SK-N-SH (cell line): ENCODE measurements at regions not wholly inside any gene's neighbourhood (a gene's known extent, or its start where the extent isn't known, plus 50 kb on each side); places are given as distances from the start of the nearest gene placed in this dataset.
"Not testable (repeated sequence)": the region's sequence is repeated elsewhere in the genome, so short reads cannot be mapped to it uniquely, and the experiment has no call there.

ENCODE experiments used
- CTCF ChIA-PET: fragments of 300-600, 350-600 bp; formaldehyde crosslinking; extraction: SDS; loops from one replicate; lab custom pipeline; 2021; lab: Yijun Ruan, JAX
- POLR2A ChIA-PET: fragments of 350-600 bp; sonication (Branson Sonifier 250); formaldehyde crosslinking; extraction: SDS; loops from one replicate; lab custom pipeline; 2020; ENCODE audit warnings: antibody characterized with exemption, inconsistent platforms; lab: Yijun Ruan, JAX
- DNase-seq: peaks from one replicate; pipeline ENCODE4 v3.0.0; 2012
- H2AFZ ChIP-seq: fragments of 200-600 bp; sonication (generic); 2 replicates; pipeline ENCODE4 v1.8.1; 2016; ENCODE audit warnings: antibody characterized with exemption, mild to moderate bottlenecking, low read depth
- H3F3A ChIP-seq: fragments of 200-600 bp; sonication (generic); replicated peaks from 2 replicates; pipeline ENCODE3; 2016; ENCODE audit warnings: antibody characterized with exemption, mild to moderate bottlenecking; ENCODE audit not compliant: insufficient read depth
- H3K27ac ChIP-seq, 2 experiments: fragments of 200-500 bp in 1 of 2; fragments of 200-600 bp in 1 of 2; sonication (Bioruptor generic) in 1 of 2; sonication (generic), shearing (Covaris generic) in 1 of 2; 2 replicates each; pipeline versions ENCODE4 v1.5.1 to v1.6.1; 2014 to 2016; ENCODE audit warnings: low read depth in 2 of 2, inconsistent platforms in 1 of 2, low read length in 1 of 2, mild to moderate bottlenecking in 1 of 2, mixed read lengths in 1 of 2
- H3K27me3 ChIP-seq: fragments of 200-600 bp; sonication (generic), shearing (Covaris generic); 2 replicates; pipeline ENCODE4 v1.6.1; 2016; ENCODE audit warnings: mixed run types; ENCODE audit not compliant: insufficient read depth
- H3K36me3 ChIP-seq, 2 experiments: fragments of 200-500 bp in 1 of 2; fragments of 200-600 bp in 1 of 2; sonication (Bioruptor generic) in 1 of 2; sonication (generic) in 1 of 2; replicated peaks in 1 of 2; 2 replicates each; pipeline versions ENCODE3 to v1.5.1; 2014 to 2016; ENCODE audit warnings: low read length in 1 of 2, mild to moderate bottlenecking in 1 of 2; ENCODE audit not compliant: insufficient read depth in 2 of 2, control insufficient read depth in 1 of 2
- H3K4me1 ChIP-seq, 2 experiments: fragments of 200-500 bp in 1 of 2; fragments of 200-600 bp in 1 of 2; sonication (Bioruptor generic) in 1 of 2; sonication (generic), shearing (Covaris generic) in 1 of 2; 2 replicates each; pipeline versions ENCODE4 v1.5.1 to v1.6.1; 2014 to 2016; ENCODE audit warnings: low read depth in 1 of 2, low read length in 1 of 2, mixed run types in 1 of 2; ENCODE audit not compliant: insufficient read depth in 2 of 2, control insufficient read depth in 1 of 2
- H3K4me2 ChIP-seq: fragments of 200-600 bp; sonication (generic), shearing (Covaris generic); 2 replicates; pipeline ENCODE4 v1.6.1; 2017; ENCODE audit warnings: mixed run types
- H3K4me3 ChIP-seq, 2 experiments: fragments of 200-500 bp in 1 of 2; fragments of 200-600 bp in 1 of 2; sonication (Bioruptor generic) in 1 of 2; sonication (generic), shearing (Covaris generic) in 1 of 2; 2 replicates each; pipeline versions ENCODE4 v1.5.1 to v1.8.1; 2014 to 2016; ENCODE audit warnings: low read depth in 2 of 2, inconsistent platforms in 1 of 2, low read length in 1 of 2, mild to moderate bottlenecking in 1 of 2, mixed read lengths in 1 of 2, moderate library complexity in 1 of 2
- H3K79me2 ChIP-seq: fragments of 200-600 bp; sonication (generic); 2 replicates; pipeline ENCODE4 v1.8.1; 2017; ENCODE audit warnings: mild to moderate bottlenecking; ENCODE audit not compliant: insufficient read depth
- H3K9ac ChIP-seq: fragments of 200-600 bp; sonication (generic); 2 replicates; pipeline ENCODE4 v1.6.1; 2017; ENCODE audit warnings: mixed run types
- H3K9me2 ChIP-seq: fragments of 200-600 bp; sonication (generic); 2 replicates; pipeline ENCODE4 v1.6.1; 2017; ENCODE audit warnings: mixed run types
- H3K9me3 ChIP-seq: fragments of 200-600 bp; sonication (generic); 2 replicates; pipeline ENCODE4 v1.6.1; 2017; ENCODE audit warnings: mixed run types, mild to moderate bottlenecking, moderate library complexity
- H4K20me1 ChIP-seq: fragments of 200-600 bp; sonication (generic); 2 replicates; pipeline ENCODE4 v1.6.1; 2017; ENCODE audit warnings: mild to moderate bottlenecking, mixed run types; ENCODE audit not compliant: insufficient read depth
- CTCF ChIP-seq: fragments of 200-600 bp; sonication (generic); IDR thresholded peaks from 2 replicates; pipeline ENCODE4 v1.6.1; 2017; ENCODE audit warnings: antibody characterized with exemption, mild to moderate bottlenecking, moderate library complexity
- FOSL2 ChIP-seq: IDR thresholded peaks from 2 replicates; pipeline ENCODE4 v1.4.0; 2012; ENCODE audit warnings: low read depth, mild to moderate bottlenecking, moderate library complexity, borderline replicate concordance
- GABPA ChIP-seq: IDR thresholded peaks from 2 replicates; pipeline ENCODE4 v1.4.0; 2012; ENCODE audit warnings: low read depth, mild to moderate bottlenecking
- GATA2 ChIP-seq: sonication (generic); formaldehyde crosslinking; IDR thresholded peaks from 2 replicates; pipeline ENCODE4 v1.5.0; 2020; ENCODE audit warnings: mild to moderate bottlenecking, missing genetic modification reagents
- IRF3 ChIP-seq: fragments of 150-350 bp; IDR thresholded peaks from 2 replicates; pipeline ENCODE4 v1.6.1; 2016; ENCODE audit warnings: mild to moderate bottlenecking, low read depth, low read length
- PBX3 ChIP-seq: IDR thresholded peaks from 2 replicates; pipeline ENCODE4; 2012
- RAD21 ChIP-seq: IDR thresholded peaks from 2 replicates; pipeline ENCODE4 v1.6.1; 2012; ENCODE audit warnings: mild to moderate bottlenecking, low read length
- RCOR1 ChIP-seq: fragments of 150-350 bp; IDR thresholded peaks from 2 replicates; pipeline ENCODE4 v1.6.1; 2017; ENCODE audit warnings: antibody characterized with exemption, low read length
- REST ChIP-seq: IDR thresholded peaks from 2 replicates; pipeline ENCODE4 v1.6.1; 2012; ENCODE audit warnings: mild to moderate bottlenecking, low read depth, low read length, moderate library complexity
- SIN3A ChIP-seq: IDR thresholded peaks from 2 replicates; pipeline ENCODE4 v1.6.1; 2012; ENCODE audit warnings: low read depth, mild to moderate bottlenecking, low read length, moderate library complexity, borderline replicate concordance
- SMC3 ChIP-seq: IDR thresholded peaks from 2 replicates; pipeline ENCODE4 v1.6.1; 2012; ENCODE audit warnings: low read depth, low read length, improper control_type of control experiment
- TAF1 ChIP-seq: IDR thresholded peaks from 2 replicates; pipeline ENCODE4 v1.6.1; 2012; ENCODE audit warnings: low read depth, mild to moderate bottlenecking, low read length, moderate library complexity, borderline replicate concordance
- TCF12 ChIP-seq: IDR thresholded peaks from 2 replicates; pipeline ENCODE4 v1.4.0; 2012
- USF1 ChIP-seq: IDR thresholded peaks from 2 replicates; pipeline ENCODE4 v1.4.0; 2012; ENCODE audit warnings: low read depth, borderline replicate concordance
- WGBS: methylation state at CpG from one replicate; pipeline ENCODE4 v1.1.6; 2017; ENCODE audit warnings: low lambda C conversion rate; 5-methylcytosine and 5-hydroxymethylcytosine counted together

GRCh38 chr2:114018464-114018863, 128.6 kb downstream of the ACTR3 start:
- H3K79me2 ChIP-seq, H3K27me3 ChIP-seq, DNase-seq, CTCF ChIA-PET, POLR2A ChIA-PET, H3K9me3 ChIP-seq, H3K9ac ChIP-seq, H2AFZ ChIP-seq, H3K4me3 ChIP-seq, H3K36me3 ChIP-seq, H3K27ac ChIP-seq, H4K20me1 ChIP-seq, H3K4me1 ChIP-seq, H3K9me2 ChIP-seq, H3F3A ChIP-seq, H3K4me2 ChIP-seq: not testable (repeated sequence)
- 27% methylated on average over 3 of the region's 7 CpGs for WGBS

GRCh38 chr2:114020668-114021067, 130.8 kb downstream of the ACTR3 start:
- H3K9ac ChIP-seq: no peak overlapping the region
- H3K79me2 ChIP-seq: no peaks in the 10 kb centered on the region
- H3K27me3 ChIP-seq: no peaks in the 10 kb centered on the region
- no peaks in the 10 kb centered on the region for H3K9me2 ChIP-seq
- H4K20me1 ChIP-seq: no peaks in the 10 kb centered on the region
- no peak for DNase-seq
- H3K9me3 ChIP-seq: no peaks in the 10 kb centered on the region
- H3K27ac ChIP-seq: no peak overlapping the region
- no peak overlapping the region for H3K4me2 ChIP-seq
- H3F3A ChIP-seq: no peaks in the 10 kb centered on the region
- no peak for TF ChIP-seq SMC3
- no peak for TF ChIP-seq FOSL2
- TF ChIP-seq GABPA: no peak
- TF ChIP-seq RAD21: no peak
- no peak for TF ChIP-seq SIN3A
- TF ChIP-seq IRF3: no peak
- TF ChIP-seq REST: no peak
- TF ChIP-seq USF1: no peak
- TF ChIP-seq CTCF: no peak
- TF ChIP-seq TAF1: no peak
- TF ChIP-seq PBX3: no peak
- no peak for TF ChIP-seq GATA2 (CRISPR knock-in tag)
- TF ChIP-seq TCF12: no peak
- TF ChIP-seq RCOR1: no peak
- ChIA-PET POLR2A (no interaction called here), CTCF (no interaction called here)
- H3K36me3 ChIP-seq: no peaks in the 10 kb centered on the region
- no peak overlapping the region for H3K4me3 ChIP-seq
- H2AFZ ChIP-seq: no peak overlapping the region
- WGBS: 3% methylated on average over 2 of the region's 2 CpGs
- no peaks in the 10 kb centered on the region for H3K4me1 ChIP-seq
